ENCODE measurements at regions not wholly inside any gene's neighbourhood (a gene's known extent, or its start where the extent isn't known, plus 50 kb on each side); places are given as distances from the start of the nearest gene placed in this dataset.

GRCh38 chr4:1501754-1502500, 95.7 kb upstream of the NKX1-1 start:
- Histone ChIP-seq H3K27ac (ENCODE audit: extremely low read depth, low read depth, low read length) (no peak overlapping the region), H3K9me3 (replicated peaks; ENCODE audit: control insufficient read depth, insufficient read depth, low read depth, low read length) (no peaks in the 10 kb centered on the region), H4K20me1 (replicated peaks; ENCODE audit: control insufficient read depth, insufficient read depth, low read length) (no peaks in the 10 kb centered on the region), H3K4me3 (no peak overlapping the region), H2AFZ (ENCODE audit: low read depth, low read length) (no peak overlapping the region), H3K4me1 (replicated peaks in 1 of 2; ENCODE audit: control insufficient read depth in 2 of 2, insufficient read depth in 2 of 2, low read length in 2 of 2) (peaks cover 0 to 43% of the 10 kb centered on the region in 2 experiments; a peak in 2 of 5 replicates), H3K9me1 (ENCODE audit: control insufficient read depth, insufficient read depth, low read length) (no peaks in the 10 kb centered on the region), H3K27me3 (ENCODE audit: control insufficient read depth in 2 of 2, insufficient read depth in 2 of 2, low read length in 2 of 2) (peaks cover 0 to 32% of the 10 kb centered on the region in 2 experiments; a peak in 3 of 5 replicates), H3K79me2 (ENCODE audit: control insufficient read depth, insufficient read depth, low read length) (no peaks in the 10 kb centered on the region), H3K4me2 (ENCODE audit: insufficient read depth, low read length) (no peak overlapping the region), H3K36me3 (ENCODE audit: control insufficient read depth, insufficient read depth, low read length) (no peaks in the 10 kb centered on the region), H3K9ac (ENCODE audit: insufficient read depth in 1 of 2, low read depth in 2 of 2, low read length in 2 of 2) (no peak overlapping the region)
- DNase-seq (ENCODE audit: extremely low read depth in 1 of 4, low spot score in 3 of 4): no peak
- no peak for FAIRE-seq
- in situ Hi-C loops (cut with MboI): no loop called here
- 3% methylated on average over 19 of the region's 23 CpGs for WGBS (ENCODE audit: insufficient coverage, low coverage, missing lambda C conversion rate)
- ChIA-PET POLR2A (interaction anchor here (0.7 kb wide), 2 partner anchors 17 to 385 kb away, joined by 3 to 4 read pairs; no protein-coding TSS in a partner anchor), CTCF (ENCODE audit: low intra/inter-chr PET ratio) (no interaction called here)
- TF ChIP-seq HES1 (IDR thresholded peaks at IDR 0.05; ENCODE audit: low read depth) (peak; percentile 45; the same call in 1 of the 2 replicates), MEIS2 (IDR thresholded peaks at IDR 0.05; ENCODE audit: partially characterized antibody) (peak; percentile 48), DACH1 (IDR thresholded peaks at IDR 0.05; ENCODE audit: partially characterized antibody) (no peak)
- TF ChIP-seq, protein P1, sequence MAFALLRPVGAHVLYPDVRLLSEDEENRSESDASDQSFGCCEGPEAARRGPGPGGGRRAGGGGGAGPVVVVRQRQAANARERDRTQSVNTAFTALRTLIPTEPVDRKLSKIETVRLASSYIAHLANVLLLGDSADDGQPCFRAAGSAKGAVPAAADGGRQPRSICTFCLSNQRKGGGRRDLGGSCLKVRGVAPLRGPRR (CRISPR knock-in tag; IDR thresholded peaks at IDR 0.05): no peak
- TF ChIP-seq, protein P2, sequence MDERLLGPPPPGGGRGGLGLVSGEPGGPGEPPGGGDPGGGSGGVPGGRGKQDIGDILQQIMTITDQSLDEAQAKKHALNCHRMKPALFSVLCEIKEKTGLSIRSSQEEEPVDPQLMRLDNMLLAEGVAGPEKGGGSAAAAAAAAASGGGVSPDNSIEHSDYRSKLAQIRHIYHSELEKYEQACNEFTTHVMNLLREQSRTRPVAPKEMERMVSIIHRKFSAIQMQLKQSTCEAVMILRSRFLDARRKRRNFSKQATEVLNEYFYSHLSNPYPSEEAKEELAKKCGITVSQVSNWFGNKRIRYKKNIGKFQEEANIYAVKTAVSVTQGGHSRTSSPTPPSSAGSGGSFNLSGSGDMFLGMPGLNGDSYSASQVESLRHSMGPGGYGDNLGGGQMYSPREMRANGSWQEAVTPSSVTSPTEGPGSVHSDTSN (CRISPR knock-in tag; IDR thresholded peaks at IDR 0.05; ENCODE audit: low read depth): no peak
- TF ChIP-seq, protein P2 (tag; conservative IDR thresholded peaks at IDR 0.05; ENCODE audit: low read depth): peak; percentile 49
- no TSS peak for BruUV-seq (replicated peaks)
- ATAC-seq: no peak
- intact Hi-C loops (cut with micrococcal nuclease): no loop called here

Data from K562 (cell line).